ENCODE measurements at regions not wholly inside any gene's neighbourhood (a gene's known extent, or its start where the extent isn't known, plus 50 kb on each side); places are given as distances from the start of the nearest gene placed in this dataset.

GRCh38 chr4:23068287-23068686 lies 375.6 kb downstream of the GBA3 start:
- Histone ChIP-seq H3K79me1 (ENCODE audit: low read depth in 1 of 2, low read length in 2 of 2) (no peaks in the 10 kb centered on the region), H2AK5ac (ENCODE audit: low read depth, low read length) (no peak overlapping the region), H4K5ac (ENCODE audit: low read depth, low read length) (no peak overlapping the region), H3K4me3 (ENCODE audit: insufficient read depth, low read depth, low read length) (no peak overlapping the region), H3K14ac (replicated peaks; ENCODE audit: low read depth, low read length) (no peak overlapping the region), H3K18ac (ENCODE audit: low read depth, low read length) (no peak overlapping the region), H2AK9ac (replicated peaks; ENCODE audit: low read depth, low read length, poor library complexity) (no peak overlapping the region), H4K91ac (ENCODE audit: insufficient read depth, low read depth, low read length) (no peak overlapping the region), H3K27ac (ENCODE audit: insufficient read depth, low read length) (no peak overlapping the region), H3K56ac (ENCODE audit: extremely low read depth, insufficient read depth, low read length) (no peak overlapping the region), H3K9ac (ENCODE audit: low read depth, low read length) (no peak overlapping the region), H3K36me3 (ENCODE audit: control insufficient read depth, insufficient read depth, low read length) (no peaks in the 10 kb centered on the region), H2AFZ (replicated peaks; ENCODE audit: low read length, poor library complexity) (no peak overlapping the region), H3K27me3 (ENCODE audit: control insufficient read depth, insufficient read depth, low read length) (no peaks in the 10 kb centered on the region), H4K8ac (ENCODE audit: low read depth in 2 of 2, low read length in 2 of 2) (no peak overlapping the region), H2BK15ac (ENCODE audit: low read depth, low read length) (no peak overlapping the region), H2BK5ac (ENCODE audit: low read depth, low read length, poor library complexity, severe bottlenecking) (no peak overlapping the region), H3K4me2 (ENCODE audit: low read depth, low read length) (no peak overlapping the region), H3K4ac (ENCODE audit: low read depth, low read length) (no peak overlapping the region), H3K9me1 (ENCODE audit: insufficient read depth, low read length) (no peaks in the 10 kb centered on the region), H3K4me1 (ENCODE audit: control insufficient read depth, insufficient read depth, low read length) (no peaks in the 10 kb centered on the region), H3K23ac (ENCODE audit: low read depth, low read length) (no peak overlapping the region), H4K20me1 (ENCODE audit: insufficient read depth, low read length) (no peaks in the 10 kb centered on the region), H3K9me3 (ENCODE audit: control insufficient read depth, insufficient read depth, low read length) (no peaks in the 10 kb centered on the region), H2BK120ac (ENCODE audit: low read depth, low read length) (no peak overlapping the region), H2BK20ac (ENCODE audit: low read depth, low read length) (no peak overlapping the region)
- BruUV-seq (replicated peaks) = no TSS peak
- ChIA-PET CTCF (no interaction called here), POLR2A (ENCODE audit: unreplicated experiment) (no interaction called here)
- in situ Hi-C loops (cut with MboI; ENCODE audit: low sequenced_read_pairs) (no loop called here), dilution Hi-C loops (cut with HindIII; ENCODE audit: low sequenced_read_pairs, unreplicated experiment) (no loop called here), intact Hi-C loops (cut with micrococcal nuclease) (no loop called here)
- WGBS, 2 experiments (ENCODE audit: extremely low coverage in 2 of 2, insufficient read length in 1 of 2) = no CpG with 5 or more reads among the region's 5 CpGs
- TF ChIP-seq RAD21 (IDR thresholded peaks at IDR 0.05; ENCODE audit: low read length) = no peak
- no peak for TF ChIP-seq POLR2A (IDR thresholded peaks at IDR 0.05; ENCODE audit: low read depth, low read length)
- TF ChIP-seq RFX5 (IDR thresholded peaks at IDR 0.05; ENCODE audit: low read depth, low read length) = no peak
- TF ChIP-seq MAFK (IDR thresholded peaks at IDR 0.05; ENCODE audit: low read depth, low read length) = no peak
- TF ChIP-seq CTCF (conservative IDR thresholded peaks at IDR 0.05; ENCODE audit: low read depth, low read length) = no peak
- no peak for TF ChIP-seq FOS (IDR thresholded peaks at IDR 0.05; ENCODE audit: low read depth, low read length)
- no peak for TF ChIP-seq SMC3 (IDR thresholded peaks at IDR 0.05; ENCODE audit: low read depth, low read length)
- TF ChIP-seq USF2 (IDR thresholded peaks at IDR 0.05; ENCODE audit: low read depth, low read length) = no peak
- TF ChIP-seq MAZ (IDR thresholded peaks at IDR 0.05; ENCODE audit: borderline replicate concordance, low read depth, low read length) = no peak
- TF ChIP-seq ELK1 (IDR thresholded peaks at IDR 0.05; ENCODE audit: borderline replicate concordance, low read depth, low read length) = no peak
- TF ChIP-seq BHLHE40 (IDR thresholded peaks at IDR 0.05; ENCODE audit: low read depth, low read length) = no peak
- TF ChIP-seq CEBPB (IDR thresholded peaks at IDR 0.05; ENCODE audit: low read depth, low read length) = no peak
- no peak for TF ChIP-seq RCOR1 (IDR thresholded peaks at IDR 0.05; ENCODE audit: insufficient replicate concordance, low read length)
- TF ChIP-seq MXI1 (IDR thresholded peaks at IDR 0.05; ENCODE audit: borderline replicate concordance, low read depth, low read length) = no peak
- no peak for TF ChIP-seq CHD1 (IDR thresholded peaks at IDR 0.05; ENCODE audit: low read depth, low read length)
- TF ChIP-seq NFE2L2 (IDR thresholded peaks at IDR 0.05; ENCODE audit: low read depth, low read length) = no peak
- ATAC-seq (ENCODE audit: low read depth) (no peak), DNase-seq (no peak)
